Heart left ventricle (tissue), 16 donors: ENCODE measurements at regions not wholly inside any gene's neighbourhood (a gene's known extent, or its start where the extent isn't known, plus 50 kb on each side); places are given as distances from the start of the nearest gene placed in this dataset.

Source experiments
- ATAC-seq, 4 donors: fragments of 200-7000 bp; cut with Tn5 transposase; one replicate each; pipeline ENCODE4 v1.9.1; 2020 to 2022; ENCODE audit warnings: moderate library complexity in 4 of 4, mild to moderate bottlenecking in 3 of 4, moderate number of reproducible peaks in 1 of 4
- DNase-seq, 5 donors: peaks; one replicate each; pipeline ENCODE4 v3.0.0-alpha.2; 2020
- H3K27ac ChIP-seq, 12 donors: fragments of 200-600 bp; sonication (generic) in 4 of 12; one replicate each; pipeline versions ENCODE4 v1.5.0 to v1.8.0; 2016 to 2022; ENCODE audit warnings: mild to moderate bottlenecking in 2 of 12
- H3K27me3 ChIP-seq, 9 donors: fragments of 200-600 bp; sonication (generic) in 2 of 9; one replicate each; pipeline versions ENCODE4 v1.5.1 to v1.8.0; 2016 to 2022; ENCODE audit warnings: mild to moderate bottlenecking in 3 of 9
- H3K36me3 ChIP-seq, 9 donors: fragments of 200-600 bp; sonication (generic) in 2 of 9; one replicate each; pipeline versions ENCODE4 v1.5.0 to v1.8.0; 2018 to 2022; ENCODE audit warnings: mild to moderate bottlenecking in 2 of 9
- H3K4me1 ChIP-seq, 12 donors: fragments of 200-600 bp; sonication (generic) in 4 of 12; one replicate each; pipeline versions ENCODE4 v1.5.0 to v1.8.0; 2016 to 2022; ENCODE audit warnings: mild to moderate bottlenecking in 3 of 12
- H3K4me3 ChIP-seq, 12 donors: fragments of 200-600 bp; sonication (generic) in 4 of 12; one replicate each; pipeline versions ENCODE4 v1.5.0 to v1.8.0; 2017 to 2022; ENCODE audit warnings: mild to moderate bottlenecking in 9 of 12, moderate library complexity in 4 of 12
- H3K9me3 ChIP-seq, 12 donors: fragments of 200-600 bp; sonication (generic) in 4 of 12; one replicate each; pipeline versions ENCODE4 v1.5.0 to v1.8.0; 2016 to 2022; ENCODE audit warnings: mild to moderate bottlenecking in 1 of 12
- POLR2A ChIP-seq, 2 donors: fragments of 450-650 bp; IDR thresholded peaks; one replicate each; pipeline ENCODE4 v1.6.1; 2017; ENCODE audit warnings: antibody characterized with exemption in 2 of 2, mild to moderate bottlenecking in 2 of 2, moderate library complexity in 2 of 2
- WGBS, 4 donors: extraction: QIAGEN DNeasy Blood & Tissue Kit in 2 of 4; methylation state at CpG; one replicate each; pipeline versions ENCODE4 v1.1.5 to v1.1.7; 2013 to 2018; 5-methylcytosine and 5-hydroxymethylcytosine counted together
- intact Hi-C, 10 donors: fragments of 100-400 bp; cut with DNase I; formaldehyde crosslinking; loops; one replicate each; pipeline versions ENCODE4 v1.11.1 to v1.14.2; 2022
- TF ChIP-seq, protein P1 (sequence below), 12 donors: fragments of 200-600 bp; sonication (generic) in 4 of 12; IDR thresholded peaks; one replicate each; pipeline versions ENCODE4 v1.5.0 to v1.8.0; 2018 to 2022; ENCODE audit warnings: antibody characterized with exemption in 12 of 12, mild to moderate bottlenecking in 5 of 12
- donor health status: ischemic (EF 13 %, LVEDD 7.1; RV severe dilation, severe dysfunction).
- donor health status: healthy with polysubstance abuse.
- donor health status: DM: no; HTN: yes; CAD: no.
- donor health status: DM: no; HTN: no; CAD: no.
- donor health status: ischemic (EF 25% LVEDD 6.9; RV normal size, moderate dysfunction).
- donor health status: ischemic (EF 25% LVEDD 5.7; RV mildly dilated, moderate dysfunction).
- donor health status: healthy.
- donor health status: DM: yes; HTN: yes; CAD: no.
- donor health status: ischemic (EF 35%, LVEDD 5.7; RV mildly dilated, moderate dysfunction).
- donor health status: nonischemic (EF 11% LVEDD 7.7; RV severe dilation, severe dysfunction).
- donor health status: DM: yes; HTN: yes; CAD: no.
- donor health status: PGD.
- donor health status: ischemic (EF 29% LVEDD 5.4; RV normal size, mild dysfunction).
- donor health status: nonischemic (EF 23%, LVEDD 6.1; RV moderate dilation, normal function).

DNA sequence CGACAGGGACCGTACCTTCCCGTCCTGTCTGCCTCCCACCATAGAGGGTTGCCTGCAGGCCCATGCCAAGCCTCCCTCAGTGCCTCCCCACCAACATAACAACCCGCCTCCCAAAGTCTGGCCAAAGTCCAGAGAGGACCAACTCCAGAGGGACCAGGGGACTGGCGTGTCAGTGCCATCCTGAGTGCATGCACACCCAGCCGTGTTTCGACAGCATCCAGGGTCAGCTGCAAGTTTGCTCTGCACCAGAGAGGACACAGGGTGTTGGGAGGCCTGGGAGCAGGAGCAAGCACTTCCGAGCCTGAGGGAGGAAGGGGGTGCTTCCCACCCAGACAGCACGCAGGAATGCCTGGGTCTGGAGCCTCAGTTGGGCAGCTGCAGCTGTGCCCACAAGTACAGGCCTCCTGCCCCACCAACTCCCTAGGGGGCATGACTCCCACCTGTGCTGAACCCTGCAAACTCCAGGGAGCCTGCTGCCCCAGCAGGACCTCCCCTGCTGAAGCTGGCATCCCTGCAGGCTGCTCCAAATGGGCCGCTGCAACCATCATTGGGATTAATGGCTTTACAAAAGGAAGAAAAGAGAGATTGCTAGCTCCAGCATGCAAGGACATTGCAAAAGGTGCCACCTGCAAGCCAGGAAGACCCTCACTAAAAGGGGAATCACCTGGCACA, 618.1 kb upstream of the FSHR start:
- no peak for DNase-seq
- TF ChIP-seq POLR2A (IDR thresholded peaks at IDR 0.05): no peak
- TF ChIP-seq, protein P1, sequence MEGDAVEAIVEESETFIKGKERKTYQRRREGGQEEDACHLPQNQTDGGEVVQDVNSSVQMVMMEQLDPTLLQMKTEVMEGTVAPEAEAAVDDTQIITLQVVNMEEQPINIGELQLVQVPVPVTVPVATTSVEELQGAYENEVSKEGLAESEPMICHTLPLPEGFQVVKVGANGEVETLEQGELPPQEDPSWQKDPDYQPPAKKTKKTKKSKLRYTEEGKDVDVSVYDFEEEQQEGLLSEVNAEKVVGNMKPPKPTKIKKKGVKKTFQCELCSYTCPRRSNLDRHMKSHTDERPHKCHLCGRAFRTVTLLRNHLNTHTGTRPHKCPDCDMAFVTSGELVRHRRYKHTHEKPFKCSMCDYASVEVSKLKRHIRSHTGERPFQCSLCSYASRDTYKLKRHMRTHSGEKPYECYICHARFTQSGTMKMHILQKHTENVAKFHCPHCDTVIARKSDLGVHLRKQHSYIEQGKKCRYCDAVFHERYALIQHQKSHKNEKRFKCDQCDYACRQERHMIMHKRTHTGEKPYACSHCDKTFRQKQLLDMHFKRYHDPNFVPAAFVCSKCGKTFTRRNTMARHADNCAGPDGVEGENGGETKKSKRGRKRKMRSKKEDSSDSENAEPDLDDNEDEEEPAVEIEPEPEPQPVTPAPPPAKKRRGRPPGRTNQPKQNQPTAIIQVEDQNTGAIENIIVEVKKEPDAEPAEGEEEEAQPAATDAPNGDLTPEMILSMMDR (IDR thresholded peaks at IDR 0.05): no peak
- intact Hi-C loops: loop anchor here in 8 of 10 donors (2.0 to 10.0 kb wide), 4 partner anchors 370 to 630 kb away; no protein-coding TSS in a partner anchor
- H3K27me3 ChIP-seq: no peaks in the 10 kb centered on the region
- no peaks in the 10 kb centered on the region for H3K4me1 ChIP-seq
- no peaks in the 10 kb centered on the region for H3K9me3 ChIP-seq
- 87 to 92% (median 91%) methylated on average over 4 to 10 of the region's 10 CpGs for WGBS, 4 donors
- H3K36me3 ChIP-seq: no peaks in the 10 kb centered on the region
- no peak for ATAC-seq
- no peak overlapping the region for H3K4me3 ChIP-seq
- no peak overlapping the region for H3K27ac ChIP-seq

DNA sequence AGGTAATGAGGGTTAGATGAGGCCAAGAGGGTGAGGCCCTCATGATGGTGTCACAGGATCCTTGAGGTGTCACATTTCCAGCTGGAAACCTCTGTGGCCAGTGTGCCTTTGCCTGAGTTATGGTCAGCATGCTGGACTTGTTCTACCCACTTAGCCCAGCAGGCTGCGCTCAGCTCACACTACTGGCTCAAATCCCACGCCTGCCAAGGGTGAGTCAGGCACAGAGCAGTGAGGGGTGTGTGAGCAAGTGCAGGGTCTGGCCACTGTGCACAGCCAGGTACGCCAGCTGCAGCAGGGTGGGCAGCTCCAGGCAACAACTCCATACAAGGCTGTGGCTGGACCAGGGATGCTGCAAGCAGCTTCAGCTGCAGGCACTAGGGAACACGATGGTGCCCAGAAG, 616.6 kb upstream of the FSHR start:
- H3K36me3 ChIP-seq: no peaks in the 10 kb centered on the region
- DNase-seq: peak in 4 of 5 donors; percentile 11 to 59 (median 45)
- intact Hi-C loops: loop anchor here in 9 of 10 donors (2.0 to 10.0 kb wide), 4 partner anchors 371 to 631 kb away; no protein-coding TSS in a partner anchor
- no peaks in the 10 kb centered on the region for H3K4me1 ChIP-seq
- no peak overlapping the region for H3K4me3 ChIP-seq
- no peaks in the 10 kb centered on the region for H3K27me3 ChIP-seq
- peak; percentile 73 to 88 (median 84) for ATAC-seq
- no peaks in the 10 kb centered on the region for H3K9me3 ChIP-seq
- 51 to 72% (median 63%) methylated on average over 4 of the region's 4 CpGs for WGBS, 4 donors
- H3K27ac ChIP-seq: no peak overlapping the region
- TF ChIP-seq POLR2A (IDR thresholded peaks at IDR 0.05): no peak
- TF ChIP-seq, protein P1 (IDR thresholded peaks at IDR 0.05): peak in 11 of 12 donors; percentile 13 to 58 (median 42)

DNA sequence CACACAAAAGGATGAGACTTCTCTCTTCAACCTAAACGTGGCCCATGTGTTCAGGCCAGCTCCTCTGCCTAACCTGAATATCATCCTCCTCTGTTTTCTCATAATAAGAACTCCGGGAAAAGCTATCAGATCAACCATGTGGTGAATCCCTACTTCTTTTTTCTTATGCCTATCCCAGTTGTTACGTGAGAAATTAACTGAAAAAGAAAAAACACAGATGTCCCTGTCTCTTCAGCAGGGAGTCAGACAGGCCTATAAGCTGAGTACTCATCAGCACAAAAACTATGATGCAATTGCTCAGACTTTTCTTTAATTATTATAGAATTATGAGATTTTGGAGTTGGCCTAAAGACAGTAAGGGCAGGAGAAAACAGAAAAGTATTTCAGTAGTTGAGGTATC, 613.0 kb upstream of the FSHR start:
- Histone ChIP-seq H3K4me1 (no peaks in the 10 kb centered on the region), H3K27me3 (no peaks in the 10 kb centered on the region), H3K36me3 (no peaks in the 10 kb centered on the region), H3K27ac (no peak overlapping the region), H3K4me3 (no peak overlapping the region), H3K9me3 (no peaks in the 10 kb centered on the region)
- TF ChIP-seq POLR2A (IDR thresholded peaks at IDR 0.05): no peak
- TF ChIP-seq, protein P1 (IDR thresholded peaks at IDR 0.05): no peak
- DNase-seq (no peak), ATAC-seq (no peak)
- intact Hi-C loops: no loop called here
- 65 to 74% (median 68%) methylated on average over 3 of the region's 3 CpGs for WGBS, 4 donors

DNA sequence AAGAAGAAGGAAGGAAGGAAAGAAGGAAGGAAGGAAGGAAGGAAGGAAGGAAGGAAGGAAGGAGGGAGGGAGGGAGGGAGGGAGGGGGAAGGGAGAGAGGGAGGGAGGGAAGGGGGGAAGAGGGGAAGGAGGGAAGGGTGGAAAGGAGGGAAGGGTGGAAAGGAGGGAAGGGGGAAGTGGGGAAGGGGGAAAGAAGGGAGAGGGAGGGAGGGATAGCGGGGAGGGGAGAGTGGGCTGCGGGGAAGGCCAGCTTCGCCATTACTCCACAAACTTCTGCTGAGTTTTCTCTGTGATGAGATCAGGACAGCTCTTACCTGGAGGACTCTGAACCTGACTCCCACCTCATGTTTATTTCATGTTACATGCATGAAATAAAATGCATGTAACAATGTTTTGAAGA, 601.5 kb upstream of the FSHR start:
- TF ChIP-seq, protein P1 (IDR thresholded peaks at IDR 0.05): no peak
- TF ChIP-seq POLR2A (IDR thresholded peaks at IDR 0.05): no peak
- intact Hi-C loops: no loop called here
- WGBS, 4 donors: 90 to 97% (median 95%) methylated on average over 3 of the region's 3 CpGs
- no peaks in the 10 kb centered on the region for H3K9me3 ChIP-seq
- H3K27me3 ChIP-seq: no peaks in the 10 kb centered on the region
- H3K4me1 ChIP-seq: no peaks in the 10 kb centered on the region
- ATAC-seq (no peak), DNase-seq (no peak)
- H3K36me3 ChIP-seq: no peaks in the 10 kb centered on the region
- H3K27ac ChIP-seq: no peak overlapping the region
- H3K4me3 ChIP-seq: no peak overlapping the region
